Endodermal cell (in vitro differentiated cells): ENCODE measurements at regions not wholly inside any gene's neighbourhood (a gene's known extent, or its start where the extent isn't known, plus 50 kb on each side); places are given as distances from the start of the nearest gene placed in this dataset.

Source experiments
- DNase-seq: peaks from one replicate; pipeline ENCODE4 v3.0.0-alpha.2; 2017
- H3K27ac ChIP-seq: 2 replicates; pipeline ENCODE4 v1.5.1; 2013; ENCODE audit warnings: mild to moderate bottlenecking, low read depth, low read length, moderate library complexity
- H3K27me3 ChIP-seq: 2 replicates; pipeline ENCODE4 v1.6.1; 2013; ENCODE audit warnings: mild to moderate bottlenecking, low read length, moderate library complexity; ENCODE audit not compliant: insufficient read depth, control insufficient read depth, poor library complexity, severe bottlenecking
- H3K36me3 ChIP-seq: 2 replicates; pipeline ENCODE4 v1.7.0; 2013; ENCODE audit warnings: mild to moderate bottlenecking, low read length, moderate library complexity; ENCODE audit not compliant: control insufficient read depth, insufficient read depth
- H3K4me1 ChIP-seq: one replicate; pipeline ENCODE4 v1.7.0; 2013; ENCODE audit warnings: low read length; ENCODE audit not compliant: control insufficient read depth, insufficient read depth
- H3K4me3 ChIP-seq: 2 replicates; pipeline ENCODE4 v1.5.1; 2013; ENCODE audit warnings: mild to moderate bottlenecking, low read length, moderate library complexity
- H3K9ac ChIP-seq: 2 replicates; pipeline ENCODE4 v1.6.1; 2013; ENCODE audit warnings: mild to moderate bottlenecking, low read length, moderate library complexity; ENCODE audit not compliant: poor library complexity, severe bottlenecking; ENCODE audit errors: extremely low read depth
- H3K9me3 ChIP-seq: 2 replicates; pipeline ENCODE4 v1.6.1; 2013; ENCODE audit warnings: mild to moderate bottlenecking, low read length, moderate library complexity; ENCODE audit not compliant: control insufficient read depth
- H3K27ac Mint-ChIP-seq: 2 replicates; pipeline ENCODE4 v1.8.0; 2020; ENCODE audit warnings: mixed read lengths
- H3K27me3 Mint-ChIP-seq: 2 replicates; pipeline ENCODE4 v1.8.0; 2021; ENCODE audit warnings: mild to moderate bottlenecking, mixed read lengths; ENCODE audit not compliant: insufficient read depth
- H3K36me3 Mint-ChIP-seq: 2 replicates; pipeline ENCODE4 v1.8.0; 2020; ENCODE audit warnings: low read depth, mixed read lengths
- H3K4me1 Mint-ChIP-seq: 2 replicates; pipeline ENCODE4 v1.8.0; 2020; ENCODE audit warnings: mixed read lengths
- H3K4me3 Mint-ChIP-seq: 2 replicates; pipeline ENCODE4 v1.8.0; 2020; ENCODE audit warnings: mild to moderate bottlenecking, moderate library complexity, mixed read lengths
- H3K9me3 Mint-ChIP-seq: 2 replicates; pipeline ENCODE4 v1.8.0; 2020; ENCODE audit warnings: mild to moderate bottlenecking, mixed read lengths
- WGBS, 2 experiments: methylation state at CpG; one replicate each; pipeline versions ENCODE4 v1.1.5 to v1.1.7; 2013; ENCODE audit warnings: missing lambda C conversion rate in 2 of 2, mixed read lengths in 1 of 2; ENCODE audit not compliant: insufficient coverage in 1 of 2, insufficient read length in 1 of 2; 5-methylcytosine and 5-hydroxymethylcytosine counted together
- TF ChIP-seq, protein P1 (sequence below): fragments of 200-600 bp; sonication (generic); conservative IDR thresholded peaks from 2 replicates; pipeline ENCODE4 v1.5.0; 2021; ENCODE audit warnings: antibody characterized with exemption, mild to moderate bottlenecking

GRCh38 chr6:62465206-62465605, 179.2 kb upstream of the KHDRBS2 start:
- no peaks in the 10 kb centered on the region for H3K4me1 ChIP-seq
- Mint-ChIP-seq H3K9me3 (no peaks in the 10 kb centered on the region), H3K27me3 (no peaks in the 10 kb centered on the region), H3K4me1 (peaks cover 7% of the 10 kb centered on the region), H3K27ac (no peak overlapping the region), H3K36me3 (no peaks in the 10 kb centered on the region), H3K4me3 (no peak overlapping the region)
- H3K9ac ChIP-seq = no peak overlapping the region
- H3K36me3 ChIP-seq = no peaks in the 10 kb centered on the region
- H3K27ac ChIP-seq = no peak overlapping the region
- DNase-seq = no peak
- H3K27me3 ChIP-seq = no peaks in the 10 kb centered on the region
- WGBS, 2 experiments = 67 to 94% methylated on average over 2 of the region's 2 CpGs
- TF ChIP-seq, protein P1, sequence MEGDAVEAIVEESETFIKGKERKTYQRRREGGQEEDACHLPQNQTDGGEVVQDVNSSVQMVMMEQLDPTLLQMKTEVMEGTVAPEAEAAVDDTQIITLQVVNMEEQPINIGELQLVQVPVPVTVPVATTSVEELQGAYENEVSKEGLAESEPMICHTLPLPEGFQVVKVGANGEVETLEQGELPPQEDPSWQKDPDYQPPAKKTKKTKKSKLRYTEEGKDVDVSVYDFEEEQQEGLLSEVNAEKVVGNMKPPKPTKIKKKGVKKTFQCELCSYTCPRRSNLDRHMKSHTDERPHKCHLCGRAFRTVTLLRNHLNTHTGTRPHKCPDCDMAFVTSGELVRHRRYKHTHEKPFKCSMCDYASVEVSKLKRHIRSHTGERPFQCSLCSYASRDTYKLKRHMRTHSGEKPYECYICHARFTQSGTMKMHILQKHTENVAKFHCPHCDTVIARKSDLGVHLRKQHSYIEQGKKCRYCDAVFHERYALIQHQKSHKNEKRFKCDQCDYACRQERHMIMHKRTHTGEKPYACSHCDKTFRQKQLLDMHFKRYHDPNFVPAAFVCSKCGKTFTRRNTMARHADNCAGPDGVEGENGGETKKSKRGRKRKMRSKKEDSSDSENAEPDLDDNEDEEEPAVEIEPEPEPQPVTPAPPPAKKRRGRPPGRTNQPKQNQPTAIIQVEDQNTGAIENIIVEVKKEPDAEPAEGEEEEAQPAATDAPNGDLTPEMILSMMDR = no peak
- no peaks in the 10 kb centered on the region for H3K9me3 ChIP-seq
- H3K4me3 ChIP-seq = no peak overlapping the region

DNA sequence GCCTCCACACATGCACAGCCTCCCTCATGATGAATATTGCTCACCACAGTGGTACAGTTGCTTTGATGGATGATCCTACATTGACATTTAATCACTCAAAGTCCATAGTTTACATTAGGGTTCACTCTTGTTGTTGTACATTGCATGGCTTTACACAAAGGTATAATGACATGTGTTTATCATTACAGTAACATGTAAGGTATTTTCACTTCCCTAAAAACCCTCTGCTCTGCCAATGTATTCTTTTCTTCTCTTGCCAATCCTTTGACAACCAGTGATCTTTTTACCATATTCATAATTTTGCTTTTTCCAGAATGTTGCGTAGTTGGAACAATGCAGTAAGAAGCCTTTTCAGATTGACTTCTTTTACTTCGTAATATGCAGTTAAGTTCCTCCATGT, 166.6 kb upstream of the KHDRBS2 start:
- H3K27me3 Mint-ChIP-seq = no peaks in the 10 kb centered on the region
- Histone ChIP-seq H3K27ac (no peak overlapping the region), H3K9me3 (no peaks in the 10 kb centered on the region), H3K27me3 (no peaks in the 10 kb centered on the region), H3K4me3 (no peak overlapping the region), H3K4me1 (peaks cover 5% of the 10 kb centered on the region), H3K9ac (no peak overlapping the region), H3K36me3 (no peaks in the 10 kb centered on the region)
- peaks cover 5% of the 10 kb centered on the region for H3K4me1 Mint-ChIP-seq
- TF ChIP-seq, protein P1 = no peak
- H3K36me3 Mint-ChIP-seq = no peaks in the 10 kb centered on the region
- WGBS, 2 experiments = 77 to 80% methylated on average over 2 of the region's 2 CpGs
- H3K27ac Mint-ChIP-seq = no peak overlapping the region
- H3K9me3 Mint-ChIP-seq = peaks cover 6% of the 10 kb centered on the region
- no peak overlapping the region for H3K4me3 Mint-ChIP-seq
- DNase-seq = no peak

DNA sequence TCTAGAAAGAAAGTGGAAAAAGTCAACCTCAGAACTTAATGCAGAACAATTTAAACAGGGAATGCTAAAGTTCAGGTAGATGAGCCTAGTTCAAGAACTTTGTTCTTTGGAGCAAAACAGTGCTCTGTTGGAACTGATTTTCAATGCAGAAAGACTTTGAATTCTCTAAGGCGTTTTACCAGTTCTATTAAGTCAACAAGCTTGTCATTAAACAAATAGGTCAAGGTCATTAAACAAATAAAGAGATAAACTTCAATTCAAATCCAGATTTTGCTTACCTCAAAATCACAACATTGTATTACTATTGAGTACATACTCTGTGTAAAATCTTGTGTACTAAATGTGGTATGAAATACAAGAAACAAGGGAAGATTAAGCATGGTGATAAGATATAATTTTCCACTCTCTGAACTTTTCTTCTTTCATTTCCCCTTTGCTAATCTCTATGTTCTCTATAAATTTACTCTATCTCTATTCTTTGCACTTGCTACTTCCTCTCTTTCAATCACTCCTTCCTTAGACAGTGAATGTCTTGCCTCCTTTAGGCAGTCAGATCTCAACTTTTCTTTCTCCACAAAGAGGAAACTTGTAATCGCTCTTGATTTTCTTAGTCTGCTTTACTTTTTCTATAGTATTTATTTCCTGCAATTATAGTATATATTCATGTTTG, 160.8 kb upstream of the KHDRBS2 start:
- Mint-ChIP-seq H3K36me3 (no peaks in the 10 kb centered on the region), H3K27me3 (no peaks in the 10 kb centered on the region), H3K4me3 (no peak overlapping the region), H3K4me1 (peaks cover 19% of the 10 kb centered on the region), H3K9me3 (no peaks in the 10 kb centered on the region), H3K27ac (peak overlapping the region; percentile 23)
- Histone ChIP-seq H3K27ac (no peak overlapping the region), H3K27me3 (no peaks in the 10 kb centered on the region), H3K4me3 (peak overlapping the region; percentile 38), H3K9me3 (no peaks in the 10 kb centered on the region), H3K9ac (no peak overlapping the region), H3K36me3 (no peaks in the 10 kb centered on the region), H3K4me1 (peaks cover 14% of the 10 kb centered on the region)
- TF ChIP-seq, protein P1 = no peak
- 81% methylated on average over 2 of the region's 2 CpGs; no CpG with 5 or more reads in 1 of the 2 experiments for WGBS, 2 experiments
- DNase-seq = no peak
